HepG2 (cell line): ENCODE measurements at regions not wholly inside any gene's neighbourhood (a gene's known extent, or its start where the extent isn't known, plus 50 kb on each side); places are given as distances from the start of the nearest gene placed in this dataset.

Source experiments
- ATAC-seq: fragments of 200-7000 bp; cut with Tn5 transposase; 3 replicates; pipeline ENCODE4 v1.9.1; 2020; ENCODE audit warnings: mild to moderate bottlenecking, moderate library complexity
- BruUV-seq: library from RNA; stranded (reverse); fragments of 400-500 nt; replicated peaks from 2 replicates; lab custom pipeline; 2021; lab: Mats Ljungman, UMichigan
- CTCF ChIA-PET: fragments of 300-600 bp; formaldehyde crosslinking; extraction: SDS; loops from one replicate; lab custom pipeline; 2021; ENCODE audit warnings: low total read pairs, inconsistent platforms, low intra/inter-chr PET ratio; lab: Yijun Ruan, JAX
- POLR2A ChIA-PET: fragments of 350-600 bp; sonication (Branson Sonifier 250); formaldehyde crosslinking; loops from one replicate; lab custom pipeline; 2020; ENCODE audit warnings: antibody characterized with exemption, inconsistent platforms; lab: Yijun Ruan, JAX
- DNase-seq: peaks from one replicate; pipeline ENCODE4 v3.0.0-alpha.2; 2015; ENCODE audit warnings: low spot score
- FAIRE-seq: peaks from 3 replicates; lab custom pipeline; 2011; peaks lifted over from hg19 to GRCh38; lab: Jason Lieb, UNC
- H2AFZ ChIP-seq: one replicate; pipeline ENCODE4 v1.6.1; 2011; ENCODE audit warnings: low read length, inconsistent platforms
- H3K27ac ChIP-seq: fragments of 300-600 bp; 3 replicates; pipeline ENCODE4 v1.8.0; 2011; ENCODE audit warnings: mixed run types, mild to moderate bottlenecking, mixed read lengths, low read length, inconsistent platforms; ENCODE audit not compliant: insufficient read depth; ENCODE audit errors: extremely low read length
- H3K27me3 ChIP-seq, 2 experiments: fragments of 200-600 bp in 1 of 2; 2 replicates in 1 of 2; 3 replicates in 1 of 2; pipeline versions ENCODE4 v1.6.0 to v1.8.0; 2011; ENCODE audit warnings: low read length in 2 of 2, mild to moderate bottlenecking in 2 of 2, moderate library complexity in 2 of 2, inconsistent platforms in 1 of 2; ENCODE audit not compliant: insufficient read depth in 2 of 2, control insufficient read depth in 1 of 2
- H3K36me3 ChIP-seq, 2 experiments: fragments of 200-600 bp in 1 of 2; replicated peaks in 1 of 2; 2 replicates in 1 of 2; 3 replicates in 1 of 2; pipeline versions ENCODE4 v1.5.1 to v1.8.0; 2011; ENCODE audit warnings: low read length in 2 of 2, inconsistent platforms in 1 of 2; ENCODE audit not compliant: insufficient read depth in 2 of 2, control insufficient read depth in 1 of 2
- H3K4me1 ChIP-seq: 2 replicates; pipeline ENCODE4 v1.5.1; 2012; ENCODE audit warnings: low read length, inconsistent platforms; ENCODE audit not compliant: insufficient read depth
- H3K4me2 ChIP-seq: 2 replicates; pipeline ENCODE4 v1.6.0; 2011; ENCODE audit warnings: low read depth, low read length, inconsistent platforms
- H3K4me3 ChIP-seq, 3 experiments: fragments of 200-600 bp in 1 of 3; sonication (generic), shearing (Covaris generic) in 1 of 3; replicated peaks in 1 of 3; 2 replicates each; pipeline ENCODE4 v1.5.1; 2011 to 2016; ENCODE audit warnings: low read length in 3 of 3, inconsistent platforms in 2 of 3, low read depth in 2 of 3, mild to moderate bottlenecking in 2 of 3, control low read depth in 1 of 3, mixed read lengths in 1 of 3; ENCODE audit not compliant: insufficient read depth in 1 of 3
- H3K79me2 ChIP-seq: one replicate; pipeline ENCODE4 v1.6.1; 2011; ENCODE audit warnings: low read length, inconsistent platforms; ENCODE audit not compliant: insufficient read depth
- H3K9ac ChIP-seq: 2 replicates; pipeline ENCODE4 v1.6.0; 2011; ENCODE audit warnings: mild to moderate bottlenecking, low read depth, low read length, inconsistent platforms; ENCODE audit not compliant: insufficient read depth
- H3K9me3 ChIP-seq: 2 replicates; pipeline ENCODE4 v1.5.1; 2012; ENCODE audit warnings: mild to moderate bottlenecking, low read length
- H4K20me1 ChIP-seq: 2 replicates; pipeline ENCODE4 v1.6.0; 2011; ENCODE audit warnings: inconsistent platforms, mild to moderate bottlenecking, low read length, moderate library complexity; ENCODE audit not compliant: insufficient read depth
- HDAC2 ChIP-seq: sonication (generic); formaldehyde crosslinking; IDR thresholded peaks from 2 replicates; pipeline ENCODE4 v1.4.0; 2020; ENCODE audit warnings: missing genetic modification reagents
- MIXL1 ChIP-seq: IDR thresholded peaks from 2 replicates; pipeline ENCODE4 v1.6.1; 2016
- NCOR1 ChIP-seq: fragments of 200-600 bp; sonication (generic); IDR thresholded peaks from 2 replicates; pipeline ENCODE4 v1.7.0; 2017; ENCODE audit warnings: antibody characterized with exemption, low read length, borderline replicate concordance
- PAF1 ChIP-seq: IDR thresholded peaks from 2 replicates; pipeline ENCODE4 v1.6.1; 2016; ENCODE audit warnings: missing genetic modification reagents, missing compliant biosample characterization
- RBFOX2 ChIP-seq: fragments of 200-400 bp; formaldehyde crosslinking; IDR thresholded peaks from 2 replicates; pipeline ENCODE4 v1.6.1; 2017; ENCODE audit warnings: low read depth, mild to moderate bottlenecking, low read length
- RELA ChIP-seq: sonication (generic); formaldehyde crosslinking; IDR thresholded peaks from 2 replicates; pipeline ENCODE4 v1.4.0; 2020; ENCODE audit warnings: missing genetic modification reagents
- TP53 ChIP-seq: sonication (generic); formaldehyde crosslinking; conservative IDR thresholded peaks from 2 replicates; pipeline ENCODE4 v1.4.0; 2020; ENCODE audit warnings: missing genetic modification reagents
- ZBTB1 ChIP-seq: sonication (generic); formaldehyde crosslinking; IDR thresholded peaks from 2 replicates; pipeline ENCODE4 v1.4.0; 2020; ENCODE audit warnings: missing genetic modification reagents, borderline replicate concordance
- ZBTB38 ChIP-seq: sonication (generic); formaldehyde crosslinking; IDR thresholded peaks from 2 replicates; pipeline ENCODE4 v1.5.1; 2020; ENCODE audit warnings: mild to moderate bottlenecking, missing genetic modification reagents
- ZBTB7A ChIP-seq: sonication (generic); formaldehyde crosslinking; IDR thresholded peaks from 2 replicates; pipeline ENCODE4 v1.8.0; 2022; ENCODE audit warnings: mild to moderate bottlenecking, missing genetic modification reagents
- ZNF101 ChIP-seq: sonication (generic); formaldehyde crosslinking; IDR thresholded peaks from 2 replicates; pipeline ENCODE4 v1.4.0; 2020; ENCODE audit warnings: mild to moderate bottlenecking, low read depth, missing genetic modification reagents, borderline replicate concordance
- ZNF136 ChIP-seq: sonication (generic); formaldehyde crosslinking; IDR thresholded peaks from 2 replicates; pipeline ENCODE4 v1.8.1; 2022; ENCODE audit warnings: low read depth, mild to moderate bottlenecking, moderate library complexity, missing genetic modification reagents
- ZNF205 ChIP-seq: IDR thresholded peaks from 2 replicates; pipeline ENCODE4 v1.6.1; 2018; ENCODE audit warnings: missing biosample characterization, missing genetic modification reagents
- ZNF33B ChIP-seq: sonication (generic); formaldehyde crosslinking; IDR thresholded peaks from 2 replicates; pipeline ENCODE4 v1.5.1; 2020; ENCODE audit warnings: mild to moderate bottlenecking, missing genetic modification reagents
- in situ Hi-C: cut with HindIII; loops from 2 replicates; pipeline ENCODE4 v1.10.0; 2017; ENCODE audit warnings: low pct_unique_long_range_greater_than_20kb; ENCODE audit not compliant: extremely low pct_ligation_motif_present
- intact Hi-C: fragments of 100-400 bp; cut with micrococcal nuclease; formaldehyde crosslinking; loops from one replicate; pipeline ENCODE4 v1.10.0; 2022; ENCODE audit not compliant: unreplicated experiment
- TF ChIP-seq, protein P1 (sequence below): sonication (generic); formaldehyde crosslinking; IDR thresholded peaks from 2 replicates; pipeline ENCODE4 v1.8.0; 2022; ENCODE audit warnings: low read depth, missing genetic modification reagents
- TF ChIP-seq, protein P2 (sequence below): fragments of 450-650 bp; IDR thresholded peaks from 2 replicates; pipeline ENCODE4 v1.6.1; 2017
- TF ChIP-seq, protein P3 (sequence below), 2 experiments: fragments of 450-650 bp in 1 of 2; sonication (generic) in 1 of 2; formaldehyde crosslinking; IDR thresholded peaks; 2 replicates each; pipeline versions ENCODE4 v1.5.0 to v1.8.0; 2020 to 2022; ENCODE audit warnings: mild to moderate bottlenecking in 1 of 2, missing genetic modification reagents in 1 of 2

- TF ChIP-seq, protein P1, sequence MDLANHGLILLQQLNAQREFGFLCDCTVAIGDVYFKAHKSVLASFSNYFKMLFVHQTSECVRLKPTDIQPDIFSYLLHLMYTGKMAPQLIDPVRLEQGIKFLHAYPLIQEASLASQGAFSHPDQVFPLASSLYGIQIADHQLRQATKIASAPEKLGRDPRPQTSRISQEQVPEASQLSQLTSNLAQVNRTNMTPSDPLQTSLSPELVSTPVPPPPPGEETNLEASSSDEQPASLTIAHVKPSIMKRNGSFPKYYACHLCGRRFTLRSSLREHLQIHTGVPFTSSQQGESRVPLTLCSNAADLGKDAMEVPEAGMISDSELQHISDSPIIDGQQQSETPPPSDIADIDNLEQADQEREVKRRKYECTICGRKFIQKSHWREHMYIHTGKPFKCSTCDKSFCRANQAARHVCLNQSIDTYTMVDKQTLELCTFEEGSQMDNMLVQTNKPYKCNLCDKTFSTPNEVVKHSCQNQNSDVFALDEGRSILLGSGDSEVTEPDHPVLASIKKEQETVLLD: no peak
- TF ChIP-seq, all 625 proteins: peak for 0
These were observed 71.3 kb upstream of the HECW1 start (continued) for GRCh38 chr7:43041105-43041504.

DNA sequence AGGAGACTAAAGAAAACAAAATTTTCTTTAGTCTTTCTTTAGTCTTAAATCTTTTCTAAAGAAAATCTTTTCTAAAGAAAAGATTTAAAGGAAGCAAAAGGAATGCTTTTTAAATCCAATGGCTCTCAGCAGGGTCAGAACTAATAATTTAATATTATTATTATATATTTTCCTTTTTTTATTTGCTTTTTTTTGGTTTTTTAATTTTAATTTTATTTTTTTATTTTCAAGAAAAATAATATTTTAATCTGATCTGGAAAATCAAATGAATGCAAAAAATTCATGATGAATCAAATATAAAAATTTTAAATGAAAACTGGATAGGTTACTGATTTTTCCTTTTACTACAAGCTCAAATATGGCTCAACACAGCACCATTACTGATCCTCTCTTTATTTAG is 70.7 kb upstream of the HECW1 start:
- H3K9me3 ChIP-seq: no peaks in the 10 kb centered on the region
- H3K36me3 ChIP-seq: no peaks in the 10 kb centered on the region
- H3K27ac ChIP-seq: no peak overlapping the region
- no peak for DNase-seq
- no peak overlapping the region for H3K9ac ChIP-seq
- BruUV-seq: no TSS peak
- H3K4me2 ChIP-seq: no peak overlapping the region
- no peak overlapping the region for H2AFZ ChIP-seq
- CTCF ChIA-PET: no interaction called here
- in situ Hi-C loops (no loop called here), intact Hi-C loops (no loop called here)
- no peak for TF ChIP-seq ZBTB38 (CRISPR knock-in tag)
- TF ChIP-seq, protein P2, sequence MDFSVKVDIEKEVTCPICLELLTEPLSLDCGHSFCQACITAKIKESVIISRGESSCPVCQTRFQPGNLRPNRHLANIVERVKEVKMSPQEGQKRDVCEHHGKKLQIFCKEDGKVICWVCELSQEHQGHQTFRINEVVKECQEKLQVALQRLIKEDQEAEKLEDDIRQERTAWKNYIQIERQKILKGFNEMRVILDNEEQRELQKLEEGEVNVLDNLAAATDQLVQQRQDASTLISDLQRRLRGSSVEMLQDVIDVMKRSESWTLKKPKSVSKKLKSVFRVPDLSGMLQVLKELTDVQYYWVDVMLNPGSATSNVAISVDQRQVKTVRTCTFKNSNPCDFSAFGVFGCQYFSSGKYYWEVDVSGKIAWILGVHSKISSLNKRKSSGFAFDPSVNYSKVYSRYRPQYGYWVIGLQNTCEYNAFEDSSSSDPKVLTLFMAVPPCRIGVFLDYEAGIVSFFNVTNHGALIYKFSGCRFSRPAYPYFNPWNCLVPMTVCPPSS: no peak
- TF ChIP-seq TP53 (CRISPR knock-in tag): no peak
- TF ChIP-seq, protein P3, sequence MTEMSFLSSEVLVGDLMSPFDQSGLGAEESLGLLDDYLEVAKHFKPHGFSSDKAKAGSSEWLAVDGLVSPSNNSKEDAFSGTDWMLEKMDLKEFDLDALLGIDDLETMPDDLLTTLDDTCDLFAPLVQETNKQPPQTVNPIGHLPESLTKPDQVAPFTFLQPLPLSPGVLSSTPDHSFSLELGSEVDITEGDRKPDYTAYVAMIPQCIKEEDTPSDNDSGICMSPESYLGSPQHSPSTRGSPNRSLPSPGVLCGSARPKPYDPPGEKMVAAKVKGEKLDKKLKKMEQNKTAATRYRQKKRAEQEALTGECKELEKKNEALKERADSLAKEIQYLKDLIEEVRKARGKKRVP (CRISPR knock-in tag; IDR thresholded peaks at IDR 0.05): no peak
- TF ChIP-seq ZBTB1 (CRISPR knock-in tag): no peak
- TF ChIP-seq MIXL1 (CRISPR knock-in tag): no peak
- TF ChIP-seq ZNF33B (CRISPR knock-in tag): no peak
- no peak for TF ChIP-seq ZBTB7A (CRISPR knock-in tag)
- no peak for TF ChIP-seq HDAC2 (CRISPR knock-in tag)
- no peak for TF ChIP-seq ZNF101 (CRISPR knock-in tag)
- TF ChIP-seq NCOR1: no peak
- TF ChIP-seq RBFOX2: no peak
- no peak for TF ChIP-seq ZNF205 (CRISPR knock-in tag)
- no peak for TF ChIP-seq RELA (CRISPR knock-in tag)
- TF ChIP-seq PAF1 (CRISPR knock-in tag): no peak
- TF ChIP-seq ZNF136: no peak
- POLR2A ChIA-PET: no interaction called here
- H3K79me2 ChIP-seq: no peaks in the 10 kb centered on the region
- 0 out of 5 replicates have a peak, but pooled peaks cover 1 to 2% of the 10 kb centered on the region in 2 experiments for H3K27me3 ChIP-seq
- no peaks in the 10 kb centered on the region for H3K4me1 ChIP-seq
- H4K20me1 ChIP-seq: no peaks in the 10 kb centered on the region
- ATAC-seq: no peak
- FAIRE-seq: no peak
- no peak overlapping the region for H3K4me3 ChIP-seq
